OCI-LY7 (cell line): ENCODE measurements at regions not wholly inside any gene's neighbourhood (a gene's known extent, or its start where the extent isn't known, plus 50 kb on each side); places are given as distances from the start of the nearest gene placed in this dataset.

ENCODE experiments used
- EZH2phosphoT487 ChIP-seq: fragments of 200-600 bp; sonication (generic); IDR thresholded peaks from 2 replicates; pipeline ENCODE4 v1.6.1; 2018; ENCODE audit warnings: low read depth, borderline replicate concordance, mild to moderate bottlenecking, mixed run types, antibody characterized with exemption, low read length, moderate library complexity, mixed read lengths
- TF ChIP-seq, protein P1 (sequence below): fragments of 200-600 bp; sonication (generic); conservative IDR thresholded peaks from 2 replicates; pipeline ENCODE4 v1.5.1; 2014; ENCODE audit warnings: mild to moderate bottlenecking, antibody characterized with exemption, low read length, moderate library complexity, mixed read lengths

GRCh38 chr18:11268741-11269233, 119.4 kb upstream of the PIEZO2 start:
- TF ChIP-seq, protein P1, sequence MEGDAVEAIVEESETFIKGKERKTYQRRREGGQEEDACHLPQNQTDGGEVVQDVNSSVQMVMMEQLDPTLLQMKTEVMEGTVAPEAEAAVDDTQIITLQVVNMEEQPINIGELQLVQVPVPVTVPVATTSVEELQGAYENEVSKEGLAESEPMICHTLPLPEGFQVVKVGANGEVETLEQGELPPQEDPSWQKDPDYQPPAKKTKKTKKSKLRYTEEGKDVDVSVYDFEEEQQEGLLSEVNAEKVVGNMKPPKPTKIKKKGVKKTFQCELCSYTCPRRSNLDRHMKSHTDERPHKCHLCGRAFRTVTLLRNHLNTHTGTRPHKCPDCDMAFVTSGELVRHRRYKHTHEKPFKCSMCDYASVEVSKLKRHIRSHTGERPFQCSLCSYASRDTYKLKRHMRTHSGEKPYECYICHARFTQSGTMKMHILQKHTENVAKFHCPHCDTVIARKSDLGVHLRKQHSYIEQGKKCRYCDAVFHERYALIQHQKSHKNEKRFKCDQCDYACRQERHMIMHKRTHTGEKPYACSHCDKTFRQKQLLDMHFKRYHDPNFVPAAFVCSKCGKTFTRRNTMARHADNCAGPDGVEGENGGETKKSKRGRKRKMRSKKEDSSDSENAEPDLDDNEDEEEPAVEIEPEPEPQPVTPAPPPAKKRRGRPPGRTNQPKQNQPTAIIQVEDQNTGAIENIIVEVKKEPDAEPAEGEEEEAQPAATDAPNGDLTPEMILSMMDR: no peak
- no peak for TF ChIP-seq EZH2phosphoT487
